Astrocyte (in vitro differentiated cells and primary cell): ENCODE measurements at regions not wholly inside any gene's neighbourhood (a gene's known extent, or its start where the extent isn't known, plus 50 kb on each side); places are given as distances from the start of the nearest gene placed in this dataset.

ENCODE experiments used
- DNase-seq: peaks from one replicate; pipeline ENCODE4 v3.0.0-alpha.2; 2010; ENCODE audit warnings: low read depth
- FAIRE-seq: peaks from 2 replicates; lab custom pipeline; 2011; peaks lifted over from hg19 to GRCh38; lab: Jason Lieb, UNC
- H2AFZ ChIP-seq: 2 replicates; pipeline ENCODE4 v1.6.0; 2012; ENCODE audit warnings: low read depth, low read length, inconsistent platforms
- H3K27ac ChIP-seq: 2 replicates; pipeline ENCODE4 v1.5.1; 2011; ENCODE audit warnings: low read depth, low read length, inconsistent platforms
- H3K27me3 ChIP-seq: 2 replicates; pipeline ENCODE4 v1.6.0; 2011; ENCODE audit warnings: low read length, inconsistent platforms; ENCODE audit not compliant: insufficient read depth
- H3K36me3 ChIP-seq: 2 replicates; pipeline ENCODE4 v1.5.1; 2011; ENCODE audit warnings: low read length, inconsistent platforms; ENCODE audit not compliant: insufficient read depth
- H3K4me1 ChIP-seq: 2 replicates; pipeline ENCODE4 v1.5.1; 2011; ENCODE audit warnings: low read length, inconsistent platforms; ENCODE audit not compliant: insufficient read depth
- H3K4me2 ChIP-seq: 2 replicates; pipeline ENCODE4 v1.6.0; 2012; ENCODE audit warnings: low read length, inconsistent platforms
- H3K4me3 ChIP-seq: 2 replicates; pipeline ENCODE4 v1.5.1; 2011; ENCODE audit warnings: low read depth, mild to moderate bottlenecking, low read length, inconsistent platforms; ENCODE audit not compliant: insufficient read depth
- H3K79me2 ChIP-seq: 2 replicates; pipeline ENCODE4 v1.6.0; 2012; ENCODE audit warnings: mild to moderate bottlenecking, low read length, inconsistent platforms; ENCODE audit not compliant: insufficient read depth
- H3K9ac ChIP-seq: 2 replicates; pipeline ENCODE4 v1.6.0; 2012; ENCODE audit warnings: mild to moderate bottlenecking, low read length, inconsistent platforms
- H3K9me3 ChIP-seq: 2 replicates; pipeline ENCODE4 v1.5.1; 2012; ENCODE audit warnings: low read depth, mild to moderate bottlenecking, low read length, inconsistent platforms; ENCODE audit not compliant: insufficient read depth
- H4K20me1 ChIP-seq: 2 replicates; pipeline ENCODE4 v1.6.0; 2012; ENCODE audit warnings: low read length, inconsistent platforms; ENCODE audit not compliant: insufficient read depth
- H3K27ac Mint-ChIP-seq: one replicate; pipeline ENCODE4 v1.8.0; 2021; ENCODE audit warnings: mild to moderate bottlenecking, mixed read lengths; ENCODE audit not compliant: unreplicated experiment
- H3K27me3 Mint-ChIP-seq: one replicate; pipeline ENCODE4 v1.8.0; 2021; ENCODE audit warnings: low read depth, mixed read lengths; ENCODE audit not compliant: unreplicated experiment
- H3K36me3 Mint-ChIP-seq: one replicate; pipeline ENCODE4 v1.8.0; 2021; ENCODE audit warnings: low read depth, mixed read lengths; ENCODE audit not compliant: unreplicated experiment
- H3K4me1 Mint-ChIP-seq: one replicate; pipeline ENCODE4 v1.8.0; 2021; ENCODE audit warnings: low read depth, mixed read lengths; ENCODE audit not compliant: unreplicated experiment
- H3K4me3 Mint-ChIP-seq: one replicate; pipeline ENCODE4 v1.8.0; 2021; ENCODE audit warnings: mild to moderate bottlenecking, moderate library complexity, mixed read lengths; ENCODE audit not compliant: unreplicated experiment
- H3K9me3 Mint-ChIP-seq: one replicate; pipeline ENCODE4 v1.8.0; 2021; ENCODE audit warnings: mild to moderate bottlenecking, mixed read lengths; ENCODE audit not compliant: unreplicated experiment
- CTCF ChIP-seq: IDR thresholded peaks from 2 replicates; pipeline ENCODE4 v1.5.1; 2011; ENCODE audit warnings: low read depth, mild to moderate bottlenecking, inconsistent platforms, low read length, moderate library complexity; ENCODE audit not compliant: insufficient read depth
- EZH2 ChIP-seq: IDR thresholded peaks from 2 replicates; pipeline ENCODE4 v1.6.1; 2012; ENCODE audit warnings: mild to moderate bottlenecking, low read length, inconsistent platforms; ENCODE audit not compliant: insufficient read depth

GRCh38 chr20:52470561-52470960, 279.0 kb upstream of the ZFP64 start:
- Histone ChIP-seq H4K20me1 (no peaks in the 10 kb centered on the region), H3K36me3 (no peaks in the 10 kb centered on the region), H3K4me3 (no peak overlapping the region), H2AFZ (no peak overlapping the region), H3K9me3 (no peaks in the 10 kb centered on the region), H3K4me1 (no peaks in the 10 kb centered on the region), H3K4me2 (no peak overlapping the region), H3K79me2 (no peaks in the 10 kb centered on the region), H3K9ac (no peak overlapping the region), H3K27me3 (no peaks in the 10 kb centered on the region), H3K27ac (no peak overlapping the region)
- no peaks in the 10 kb centered on the region for H3K36me3 Mint-ChIP-seq
- no peak overlapping the region for H3K27ac Mint-ChIP-seq
- H3K4me1 Mint-ChIP-seq, result no peaks in the 10 kb centered on the region
- H3K4me3 Mint-ChIP-seq, result no peak overlapping the region
- DNase-seq (no peak), FAIRE-seq (no peak)
- TF ChIP-seq EZH2 (no peak), CTCF (no peak)
- H3K9me3 Mint-ChIP-seq, result no peaks in the 10 kb centered on the region
- peaks cover 9% of the 10 kb centered on the region for H3K27me3 Mint-ChIP-seq

GRCh38 chr20:52469128-52469527, 277.5 kb upstream of the ZFP64 start:
- Histone ChIP-seq H3K9ac (no peak overlapping the region), H3K4me2 (no peak overlapping the region), H3K9me3 (no peaks in the 10 kb centered on the region), H3K27me3 (no peaks in the 10 kb centered on the region), H4K20me1 (no peaks in the 10 kb centered on the region), H3K4me3 (no peak overlapping the region), H3K79me2 (no peaks in the 10 kb centered on the region), H2AFZ (no peak overlapping the region), H3K27ac (no peak overlapping the region), H3K36me3 (no peaks in the 10 kb centered on the region), H3K4me1 (no peaks in the 10 kb centered on the region)
- no peak overlapping the region for H3K27ac Mint-ChIP-seq
- peaks cover 5% of the 10 kb centered on the region for H3K4me1 Mint-ChIP-seq
- TF ChIP-seq CTCF, result no peak
- no peak for TF ChIP-seq EZH2
- DNase-seq (no peak), FAIRE-seq (no peak)
- no peaks in the 10 kb centered on the region for H3K36me3 Mint-ChIP-seq
- peaks cover 5% of the 10 kb centered on the region for H3K27me3 Mint-ChIP-seq
- H3K9me3 Mint-ChIP-seq, result no peaks in the 10 kb centered on the region
- no peak overlapping the region for H3K4me3 Mint-ChIP-seq

GRCh38 chr20:52465991-52466390, 274.4 kb upstream of the ZFP64 start:
- Histone ChIP-seq H3K4me2 (no peak overlapping the region), H3K9ac (no peak overlapping the region), H3K9me3 (no peaks in the 10 kb centered on the region), H3K27ac (no peak overlapping the region), H3K27me3 (no peaks in the 10 kb centered on the region), H3K4me1 (no peaks in the 10 kb centered on the region), H3K79me2 (no peaks in the 10 kb centered on the region), H3K4me3 (no peak overlapping the region), H3K36me3 (no peaks in the 10 kb centered on the region), H4K20me1 (no peaks in the 10 kb centered on the region), H2AFZ (no peak overlapping the region)
- TF ChIP-seq CTCF, result no peak
- no peak for TF ChIP-seq EZH2
- Mint-ChIP-seq H3K9me3 (peaks cover 2% of the 10 kb centered on the region), H3K36me3 (no peaks in the 10 kb centered on the region), H3K4me3 (no peak overlapping the region), H3K27ac (no peak overlapping the region), H3K4me1 (peaks cover 5% of the 10 kb centered on the region), H3K27me3 (peaks cover 11% of the 10 kb centered on the region)
- DNase-seq (no peak), FAIRE-seq (no peak)
